GM23248 (cell line): ENCODE measurements at regions not wholly inside any gene's neighbourhood (a gene's known extent, or its start where the extent isn't known, plus 50 kb on each side); places are given as distances from the start of the nearest gene placed in this dataset.

ENCODE experiments used
- EZH2 ChIP-seq: fragments of 200-600 bp; sonication (generic); IDR thresholded peaks from 2 replicates; pipeline ENCODE4 v1.6.1; 2018; ENCODE audit warnings: antibody characterized with exemption, mild to moderate bottlenecking; ENCODE audit not compliant: insufficient read depth, poor library complexity, severe bottlenecking
- EZH2phosphoT487 ChIP-seq: fragments of 200-600 bp; sonication (generic); IDR thresholded peaks from 2 replicates; pipeline ENCODE4 v1.6.1; 2018; ENCODE audit warnings: antibody characterized with exemption, moderate library complexity, mild to moderate bottlenecking, low read depth; ENCODE audit not compliant: insufficient read depth

DNA sequence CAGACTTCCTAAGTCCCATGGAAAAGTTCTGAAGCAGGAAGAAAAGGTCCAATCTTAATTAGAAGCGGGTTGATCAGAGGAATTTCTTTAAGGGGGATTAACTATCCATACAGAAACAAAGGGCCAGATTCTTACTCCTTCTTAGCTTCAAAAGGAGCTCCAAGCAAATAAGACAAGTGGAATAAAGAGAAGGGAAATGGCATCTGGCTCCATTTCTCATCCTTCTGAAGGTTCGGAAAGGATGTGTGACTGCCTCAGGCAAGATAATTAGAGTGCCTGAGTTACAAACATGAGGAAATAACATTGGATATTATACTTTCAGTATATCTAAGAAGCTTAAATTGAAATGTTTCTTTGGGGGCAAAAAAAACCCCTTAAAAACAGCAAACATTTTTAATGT, 88.1 kb upstream of the ADAMTS19 start:
- TF ChIP-seq EZH2: no peak
- TF ChIP-seq EZH2phosphoT487: no peak
